PC-3 (cell line): ENCODE measurements at regions not wholly inside any gene's neighbourhood (a gene's known extent, or its start where the extent isn't known, plus 50 kb on each side); places are given as distances from the start of the nearest gene placed in this dataset.

Source experiments
- ATAC-seq: fragments of 200-7000 bp; cut with Tn5 transposase; 2 replicates; pipeline ENCODE4 v1.9.1; 2020; ENCODE audit warnings: mild to moderate bottlenecking, moderate library complexity
- BruUV-seq: library from RNA; stranded (reverse); fragments of 400-500 nt; replicated peaks from 2 replicates; lab custom pipeline; 2021; lab: Mats Ljungman, UMichigan
- CTCF ChIA-PET: fragments of 300-600 bp; sonication (Branson Sonifier 250); formaldehyde crosslinking; loops from one replicate; lab custom pipeline; 2022; ENCODE audit warnings: antibody characterized with exemption; lab: Charles Lee
- POLR2A ChIA-PET: fragments of 300-600 bp; sonication (Branson Sonifier 250); formaldehyde crosslinking; loops from one replicate; lab custom pipeline; 2022; ENCODE audit warnings: antibody characterized with exemption; ENCODE audit not compliant: unreplicated experiment; lab: Charles Lee
- DNase-seq: peaks from one replicate; pipeline ENCODE4 v3.0.0-alpha.2; 2015
- H2AFZ ChIP-seq: fragments of 300-600 bp; sonication (generic); 2 replicates; pipeline ENCODE4 v1.6.0; 2016; ENCODE audit warnings: antibody characterized with exemption, low read length
- H3F3A ChIP-seq: fragments of 300-600 bp; sonication (generic); one replicate; pipeline ENCODE4 v1.6.0; 2017; ENCODE audit warnings: antibody characterized with exemption, low read length, control low read depth, mild to moderate bottlenecking; ENCODE audit not compliant: unreplicated experiment
- H3K27ac ChIP-seq: fragments of 300-600 bp; sonication (generic); 2 replicates; pipeline ENCODE4 v1.5.1; 2016; ENCODE audit warnings: mild to moderate bottlenecking, low read length
- H3K27me3 ChIP-seq: fragments of 300-600 bp; sonication (generic); 2 replicates; pipeline ENCODE4 v1.6.1; 2016; ENCODE audit warnings: low read length, mixed read lengths
- H3K36me3 ChIP-seq: fragments of 300-600 bp; sonication (generic); 2 replicates; pipeline ENCODE4 v1.6.1; 2016; ENCODE audit warnings: low read depth, mixed run types, low read length, mixed read lengths
- H3K4me1 ChIP-seq: fragments of 300-600 bp; sonication (generic); 2 replicates; pipeline ENCODE4 v1.5.1; 2016; ENCODE audit warnings: low read length; ENCODE audit not compliant: insufficient read depth
- H3K4me2 ChIP-seq: fragments of 300-600 bp; sonication (generic); 2 replicates; pipeline ENCODE4 v1.6.0; 2016; ENCODE audit warnings: low read length
- H3K4me3 ChIP-seq: fragments of 300-600 bp; sonication (generic); 2 replicates; pipeline ENCODE4 v1.5.1; 2016; ENCODE audit warnings: mild to moderate bottlenecking, low read length, mixed read lengths
- H3K79me2 ChIP-seq: fragments of 300-600 bp; sonication (generic); 2 replicates; pipeline ENCODE4 v1.6.1; 2017; ENCODE audit warnings: low read length, mixed read lengths
- H3K9ac ChIP-seq: fragments of 300-600 bp; sonication (generic); 2 replicates; pipeline ENCODE4 v1.6.0; 2016; ENCODE audit warnings: mild to moderate bottlenecking, low read length
- H3K9me2 ChIP-seq: fragments of 300-600 bp; sonication (generic); replicated peaks from 2 replicates; pipeline ENCODE4 v1.6.1; 2016; ENCODE audit warnings: mixed run types, low read length, mixed read lengths
- H3K9me3 ChIP-seq: fragments of 300-600 bp; sonication (generic); 2 replicates; pipeline ENCODE4 v1.6.1; 2016; ENCODE audit warnings: low read length, mixed read lengths
- H4K20me1 ChIP-seq: fragments of 300-600 bp; sonication (generic); 2 replicates; pipeline ENCODE4 v1.6.1; 2016; ENCODE audit warnings: low read length, mixed read lengths
- CTCF ChIP-seq: fragments of 300-600 bp; sonication (generic); conservative IDR thresholded peaks from 2 replicates; pipeline ENCODE4 v1.5.1; 2017; ENCODE audit warnings: antibody characterized with exemption, low read depth, mild to moderate bottlenecking, low read length
- EZH2 ChIP-seq: fragments of 300-600 bp; sonication (generic); IDR thresholded peaks from one replicate; pipeline ENCODE4 v1.6.1; 2017; ENCODE audit warnings: antibody characterized with exemption, mild to moderate bottlenecking, low read length; ENCODE audit not compliant: unreplicated experiment
- EZH2phosphoT487 ChIP-seq: fragments of 300-600 bp; sonication (generic); IDR thresholded peaks from 2 replicates; pipeline ENCODE4 v1.6.1; 2018; ENCODE audit warnings: mild to moderate bottlenecking, antibody characterized with exemption, low read length, borderline replicate concordance
- intact Hi-C: fragments of 100-400 bp; cut with micrococcal nuclease; formaldehyde crosslinking; loops from 2 replicates; pipeline ENCODE4 v1.9.0; 2023

DNA sequence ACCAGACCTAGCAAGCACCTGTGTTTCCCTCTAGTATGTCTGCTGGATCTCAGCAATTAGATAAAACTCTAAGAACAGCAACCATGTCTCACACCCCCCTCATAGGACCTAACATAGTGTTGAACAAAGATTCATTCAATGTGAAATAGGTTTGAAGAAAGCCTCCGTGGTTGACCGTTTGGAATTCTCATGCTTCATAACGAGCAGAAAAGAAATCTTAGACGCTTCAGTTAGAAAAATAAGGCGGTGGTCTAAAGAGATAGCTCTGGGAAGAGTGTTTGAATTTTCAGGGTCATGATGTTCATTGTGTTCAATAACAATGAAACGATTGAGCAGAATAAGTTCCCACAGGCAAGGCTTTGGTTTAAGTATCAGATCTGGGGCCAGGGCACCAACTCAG, 332.9 kb downstream of the COG6 start:
- ATAC-seq: no peak
- H3K9me2 ChIP-seq: no peaks in the 10 kb centered on the region
- H3F3A ChIP-seq: no peaks in the 10 kb centered on the region
- H2AFZ ChIP-seq: no peak overlapping the region
- H3K9me3 ChIP-seq: no peaks in the 10 kb centered on the region
- ChIA-PET CTCF (no interaction called here), POLR2A (no interaction called here)
- H3K27me3 ChIP-seq: no peaks in the 10 kb centered on the region
- H3K4me3 ChIP-seq: no peak overlapping the region
- H3K4me2 ChIP-seq: no peak overlapping the region
- no peaks in the 10 kb centered on the region for H4K20me1 ChIP-seq
- no peak overlapping the region for H3K9ac ChIP-seq
- H3K36me3 ChIP-seq: no peaks in the 10 kb centered on the region
- DNase-seq: no peak
- H3K4me1 ChIP-seq: no peaks in the 10 kb centered on the region
- intact Hi-C loops: no loop called here
- H3K27ac ChIP-seq: no peak overlapping the region
- no peak for TF ChIP-seq CTCF
- TF ChIP-seq EZH2: no peak
- TF ChIP-seq EZH2phosphoT487: no peak
- no TSS peak for BruUV-seq
- no peaks in the 10 kb centered on the region for H3K79me2 ChIP-seq

GRCh38 chr13:39998166-39998565, 342.7 kb downstream of the COG6 start:
- Histone ChIP-seq H3K4me2 (no peak overlapping the region), H3K4me1 (no peaks in the 10 kb centered on the region), H3K36me3 (no peaks in the 10 kb centered on the region), H2AFZ (no peak overlapping the region), H3K9ac (no peak overlapping the region), H3F3A (no peaks in the 10 kb centered on the region), H3K9me3 (no peaks in the 10 kb centered on the region), H3K79me2 (no peaks in the 10 kb centered on the region), H3K9me2 (no peaks in the 10 kb centered on the region), H4K20me1 (no peaks in the 10 kb centered on the region), H3K27me3 (no peaks in the 10 kb centered on the region), H3K4me3 (no peak overlapping the region), H3K27ac (no peak overlapping the region)
- no peak for TF ChIP-seq EZH2phosphoT487
- no peak for TF ChIP-seq EZH2
- TF ChIP-seq CTCF: no peak
- CTCF ChIA-PET: no interaction called here
- intact Hi-C loops: no loop called here
- no peak for ATAC-seq
- POLR2A ChIA-PET: no interaction called here
- no peak for DNase-seq
- no TSS peak for BruUV-seq

GRCh38 chr13:40002016-40002415, 346.6 kb downstream of the COG6 start:
- Histone ChIP-seq H3K9ac (no peak overlapping the region), H3K27ac (no peak overlapping the region), H3K4me3 (no peak overlapping the region), H4K20me1 (no peaks in the 10 kb centered on the region), H3K36me3 (no peaks in the 10 kb centered on the region), H3F3A (no peaks in the 10 kb centered on the region), H3K27me3 (no peaks in the 10 kb centered on the region), H3K9me3 (no peaks in the 10 kb centered on the region), H3K4me2 (no peak overlapping the region), H3K4me1 (no peaks in the 10 kb centered on the region), H3K79me2 (no peaks in the 10 kb centered on the region), H2AFZ (no peak overlapping the region), H3K9me2 (no peaks in the 10 kb centered on the region)
- ChIA-PET CTCF (no interaction called here), POLR2A (no interaction called here)
- DNase-seq: no peak
- BruUV-seq: no TSS peak
- TF ChIP-seq EZH2phosphoT487: no peak
- no peak for TF ChIP-seq CTCF
- TF ChIP-seq EZH2: no peak
- intact Hi-C loops: no loop called here
- ATAC-seq: no peak
